Esophagus muscularis mucosa (tissue), 4 donors: ENCODE measurements at regions not wholly inside any gene's neighbourhood (a gene's known extent, or its start where the extent isn't known, plus 50 kb on each side); places are given as distances from the start of the nearest gene placed in this dataset.

Experiments used
- CTCF ChIP-seq, 3 experiments: fragments of 200-600 bp in 2 of 3; fragments of 450-650 bp in 1 of 3; sonication (generic) in 2 of 3; IDR thresholded peaks; one replicate each; pipeline ENCODE4 v1.5.1; 2017 to 2019; ENCODE audit warnings: antibody characterized with exemption in 3 of 3, mild to moderate bottlenecking in 2 of 3, moderate library complexity in 1 of 3
- EP300 ChIP-seq: sonication (generic); formaldehyde crosslinking; IDR thresholded peaks from one replicate; pipeline ENCODE4 v1.6.1; 2017; ENCODE audit warnings: antibody characterized with exemption
- POLR2AphosphoS5 ChIP-seq, 2 donors: sonication (generic); formaldehyde crosslinking; IDR thresholded peaks; one replicate each; pipeline ENCODE4 v1.6.1; 2017; ENCODE audit warnings: antibody characterized with exemption in 2 of 2

- no peak for TF ChIP-seq CTCF (IDR thresholded peaks at IDR 0.05)
- TF ChIP-seq POLR2AphosphoS5 (IDR thresholded peaks at IDR 0.05) = no peak
- no peak for TF ChIP-seq EP300
These were observed 601.2 kb upstream of the SALL3 start for GRCh38 chr18:78378403-78378802.
